NB4 (cell line): ENCODE measurements at regions not wholly inside any gene's neighbourhood (a gene's known extent, or its start where the extent isn't known, plus 50 kb on each side); places are given as distances from the start of the nearest gene placed in this dataset.

Source experiments
- DNase-seq: peaks from one replicate; pipeline ENCODE4 v3.0.0; 2010; ENCODE audit warnings: low read depth
- H3K4me3 ChIP-seq: one replicate; pipeline ENCODE4 v1.5.1; 2011; ENCODE audit warnings: mild to moderate bottlenecking, low read depth, low read length, moderate library complexity
- CTCF ChIP-seq: IDR thresholded peaks from one replicate; pipeline ENCODE4 v1.5.1; 2012; ENCODE audit warnings: low read depth, low read length
- MAX ChIP-seq: IDR thresholded peaks from 2 replicates; pipeline ENCODE4 v1.6.1; 2011; ENCODE audit warnings: low read depth, low read length
- MYC ChIP-seq: IDR thresholded peaks from 2 replicates; pipeline ENCODE4 v1.6.1; 2011; ENCODE audit warnings: low read depth, low read length
- POLR2A ChIP-seq: IDR thresholded peaks from 2 replicates; pipeline ENCODE4 v1.6.1; 2011; ENCODE audit warnings: mild to moderate bottlenecking; ENCODE audit not compliant: insufficient read length; ENCODE audit errors: extremely low read depth

GRCh38 chr11:115769891-115770290, 265.7 kb upstream of the CADM1 start:
- TF ChIP-seq POLR2A (no peak), MAX (no peak), MYC (no peak), CTCF (no peak)
- H3K4me3 ChIP-seq = no peak overlapping the region
- no peak for DNase-seq

GRCh38 chr11:115767883-115768282, 263.7 kb upstream of the CADM1 start:
- H3K4me3 ChIP-seq = no peak overlapping the region
- no peak for DNase-seq
- no peak for TF ChIP-seq MAX
- TF ChIP-seq MYC = no peak
- TF ChIP-seq POLR2A = no peak
- no peak for TF ChIP-seq CTCF

- no peak for TF ChIP-seq MYC
- TF ChIP-seq CTCF = no peak
- TF ChIP-seq MAX = no peak
- no peak for TF ChIP-seq POLR2A
- H3K4me3 ChIP-seq = no peak overlapping the region
- DNase-seq = no peak
Measured at GRCh38 chr11:115767047-115767802, 263.0 kb upstream of the CADM1 start.

- DNase-seq = no peak
- TF ChIP-seq MYC (no peak), POLR2A (no peak), MAX (no peak), CTCF (no peak)
- H3K4me3 ChIP-seq = no peak overlapping the region
Measured at GRCh38 chr11:115766561-115766960, 262.3 kb upstream of the CADM1 start.

GRCh38 chr11:115765803-115766239, 261.6 kb upstream of the CADM1 start:
- H3K4me3 ChIP-seq = no peak overlapping the region
- DNase-seq = peak; percentile 12
- no peak for TF ChIP-seq MYC
- TF ChIP-seq MAX = no peak
- TF ChIP-seq CTCF = no peak
- no peak for TF ChIP-seq POLR2A
